T-cell (primary cell): ENCODE measurements at regions not wholly inside any gene's neighbourhood (a gene's known extent, or its start where the extent isn't known, plus 50 kb on each side); places are given as distances from the start of the nearest gene placed in this dataset.

Experiments
- ATAC-seq, 4 experiments: fragments of 200-7000 bp in 3 of 4; fragments of 150-1000 bp in 1 of 4; cut with Tn5 transposase; replicated peaks in 1 of 4; 1 replicate in 3 of 4; 2 replicates in 1 of 4; pipeline ENCODE4 v1.10.0; 2021; ENCODE audit warnings: moderate library complexity in 3 of 4, mild to moderate bottlenecking in 2 of 4, moderate number of reproducible peaks in 1 of 4
- CTCF ChIA-PET, 2 donors: fragments of 300-600 bp; sonication (Branson Sonifier 250); formaldehyde crosslinking; loops; one replicate each; lab custom pipeline; 2022; ENCODE audit warnings: antibody characterized with exemption in 2 of 2; lab: Charles Lee
- POLR2A ChIA-PET, 2 donors: fragments of 300-600 bp; sonication (Branson Sonifier 250); formaldehyde crosslinking; loops; one replicate each; lab custom pipeline; 2022; ENCODE audit warnings: antibody characterized with exemption in 2 of 2; lab: Charles Lee
- DNase-seq, 35 experiments: peaks; one replicate each; pipeline versions ENCODE4 v3.0.0 to v3.0.0-alpha.2; 2013 to 2023
- H3K27ac ChIP-seq: one replicate; pipeline ENCODE4 v1.5.1; 2013; ENCODE audit warnings: low read length
- H3K27me3 ChIP-seq, 2 experiments: replicated peaks in 1 of 2; 1 replicate in 1 of 2; 2 replicates in 1 of 2; pipeline versions ENCODE4 v1.6.1 to v1.7.0; 2013; ENCODE audit warnings: low read length in 1 of 2, mixed read lengths in 1 of 2; ENCODE audit not compliant: control insufficient read depth in 2 of 2, insufficient read depth in 2 of 2; ENCODE audit errors: extremely low read depth in 1 of 2
- H3K36me3 ChIP-seq, 2 donors: 1 replicate in 1 of 2; 2 replicates in 1 of 2; pipeline versions ENCODE4 v1.6.1 to v1.7.0; 2013; ENCODE audit warnings: low read length in 1 of 2; ENCODE audit not compliant: control insufficient read depth in 2 of 2, insufficient read depth in 1 of 2; ENCODE audit errors: extremely low read depth in 1 of 2
- H3K4me1 ChIP-seq, 2 experiments: 1 replicate in 1 of 2; 2 replicates in 1 of 2; pipeline versions ENCODE4 v1.6.1 to v1.7.0; 2013; ENCODE audit warnings: low read length in 2 of 2, mixed read lengths in 1 of 2; ENCODE audit not compliant: insufficient read depth in 2 of 2, control insufficient read depth in 1 of 2; ENCODE audit errors: extremely low read depth in 1 of 2
- H3K4me3 ChIP-seq, 2 donors: 1 replicate in 1 of 2; 2 replicates in 1 of 2; pipeline versions ENCODE4 v1.5.1 to v1.7.0; 2013; ENCODE audit warnings: mild to moderate bottlenecking in 2 of 2, low read length in 1 of 2, moderate library complexity in 1 of 2; ENCODE audit not compliant: control insufficient read depth in 1 of 2; ENCODE audit errors: extremely low read depth in 1 of 2
- H3K9me3 ChIP-seq: 2 replicates; pipeline ENCODE4 v1.7.0; 2013
- H3K27ac Mint-ChIP-seq, 2 donors: one replicate each; pipeline ENCODE4 v1.8.0; 2020 to 2021; ENCODE audit warnings: mild to moderate bottlenecking in 2 of 2, mixed read lengths in 2 of 2
- H3K27me3 Mint-ChIP-seq, 2 donors: one replicate each; pipeline ENCODE4 v1.8.0; 2021 to 2022; ENCODE audit warnings: mixed read lengths in 2 of 2
- H3K36me3 Mint-ChIP-seq: one replicate; pipeline ENCODE4 v1.8.0; 2021; ENCODE audit warnings: mixed read lengths
- H3K4me1 Mint-ChIP-seq, 3 donors: one replicate each; pipeline ENCODE4 v1.8.0; 2020 to 2022; ENCODE audit warnings: mixed read lengths in 3 of 3, mild to moderate bottlenecking in 1 of 3
- H3K4me3 Mint-ChIP-seq, 3 donors: one replicate each; pipeline ENCODE4 v1.8.0; 2020 to 2022; ENCODE audit warnings: mild to moderate bottlenecking in 3 of 3, mixed read lengths in 3 of 3, moderate library complexity in 3 of 3
- H3K9me3 Mint-ChIP-seq, 3 donors: one replicate each; pipeline ENCODE4 v1.8.0; 2020 to 2022; ENCODE audit warnings: mixed read lengths in 3 of 3
- WGBS: methylation state at CpG from one replicate; pipeline ENCODE4 v1.1.5; 2013; ENCODE audit warnings: missing lambda C conversion rate; ENCODE audit not compliant: insufficient coverage; 5-methylcytosine and 5-hydroxymethylcytosine counted together

GRCh38 chr4:122045533-122045932, 93.7 kb upstream of the TRPC3 start:
- no peak for ATAC-seq
- no peaks in the 10 kb centered on the region for H3K4me1 ChIP-seq
- H3K27ac ChIP-seq: no peak overlapping the region
- DNase-seq: no peak
- Mint-ChIP-seq H3K36me3 (no peaks in the 10 kb centered on the region), H3K27me3 (peaks cover 3 to 13% of the 10 kb centered on the region in 2 donors), H3K4me3 (no peak overlapping the region), H3K27ac (no peak overlapping the region), H3K9me3 (peaks cover 0 to 4% (median 0%) of the 10 kb centered on the region in 3 donors), H3K4me1 (peaks cover 0 to 3% (median 2%) of the 10 kb centered on the region in 3 donors)
- POLR2A ChIA-PET: no interaction called here
- CTCF ChIA-PET: no interaction called here
- H3K36me3 ChIP-seq: no peaks in the 10 kb centered on the region
- no peaks in the 10 kb centered on the region for H3K27me3 ChIP-seq
- no peak overlapping the region for H3K4me3 ChIP-seq
- H3K9me3 ChIP-seq: no peaks in the 10 kb centered on the region

DNA sequence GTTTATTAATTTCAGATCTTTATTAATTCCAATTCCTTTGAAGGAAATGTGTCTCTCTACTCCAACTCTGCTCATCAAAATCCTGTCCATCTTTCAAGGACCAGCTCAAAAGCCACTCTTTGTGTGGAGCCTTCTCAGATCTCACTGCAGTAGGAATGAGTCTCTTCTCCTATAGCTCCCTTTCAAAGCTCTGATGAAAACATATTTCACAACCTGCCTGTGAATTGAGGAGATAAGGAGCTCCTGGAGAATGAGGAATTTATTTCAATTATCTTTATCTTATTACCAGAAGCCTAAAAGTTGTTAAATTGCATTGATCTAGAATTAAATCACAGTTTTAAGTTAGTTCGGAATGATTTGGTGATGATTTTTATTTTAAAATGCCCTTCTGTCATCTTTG, 92.6 kb upstream of the TRPC3 start:
- WGBS: no CpG with 5 or more reads among the region's 1 CpG
- Histone ChIP-seq H3K4me1 (no peaks in the 10 kb centered on the region), H3K4me3 (no peak overlapping the region), H3K27ac (no peak overlapping the region), H3K9me3 (no peaks in the 10 kb centered on the region), H3K27me3 (no peaks in the 10 kb centered on the region), H3K36me3 (no peaks in the 10 kb centered on the region)
- no peak overlapping the region for H3K4me3 Mint-ChIP-seq
- DNase-seq: no peak
- H3K27me3 Mint-ChIP-seq: peaks cover 3 to 16% of the 10 kb centered on the region in 2 donors
- no peak overlapping the region for H3K27ac Mint-ChIP-seq
- H3K9me3 Mint-ChIP-seq: peaks cover 0 to 4% (median 0%) of the 10 kb centered on the region in 3 donors
- CTCF ChIA-PET: no interaction called here
- POLR2A ChIA-PET: no interaction called here
- H3K4me1 Mint-ChIP-seq: peaks cover 0 to 3% (median 2%) of the 10 kb centered on the region in 3 donors
- H3K36me3 Mint-ChIP-seq: no peaks in the 10 kb centered on the region
- no peak for ATAC-seq

DNA sequence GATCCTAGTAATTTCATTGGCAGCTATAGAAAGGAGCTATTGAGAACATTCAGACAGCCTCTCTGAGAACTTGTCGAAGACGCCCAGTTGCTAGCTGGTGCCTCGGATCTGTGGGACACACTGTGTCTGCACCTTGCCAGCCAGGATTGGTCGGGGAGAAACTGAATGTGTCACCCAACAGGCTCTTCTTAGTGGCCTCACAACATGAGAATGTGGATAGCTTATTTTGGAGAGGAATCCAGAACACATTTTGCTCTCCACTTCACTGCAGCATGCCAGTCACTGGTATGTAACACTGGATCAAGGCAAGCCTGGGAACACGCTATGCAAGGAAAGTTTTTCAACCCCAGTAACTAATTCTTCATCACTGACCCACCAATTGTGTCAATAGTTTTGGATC, 89.5 kb upstream of the TRPC3 start:
- H3K27me3 ChIP-seq: no peaks in the 10 kb centered on the region
- no peak overlapping the region for H3K27ac ChIP-seq
- no peak overlapping the region for H3K4me3 Mint-ChIP-seq
- ChIA-PET POLR2A (no interaction called here), CTCF (no interaction called here)
- H3K9me3 ChIP-seq: no peaks in the 10 kb centered on the region
- WGBS: 92% methylated on average over 2 of the region's 5 CpGs
- no peak overlapping the region for H3K27ac Mint-ChIP-seq
- H3K36me3 Mint-ChIP-seq: no peaks in the 10 kb centered on the region
- peaks cover 3 to 16% of the 10 kb centered on the region in 2 donors for H3K27me3 Mint-ChIP-seq
- H3K4me1 Mint-ChIP-seq: no peaks in the 10 kb centered on the region
- H3K4me3 ChIP-seq: no peak overlapping the region
- no peak for DNase-seq
- no peaks in the 10 kb centered on the region for H3K4me1 ChIP-seq
- H3K9me3 Mint-ChIP-seq: peaks cover 0 to 4% (median 0%) of the 10 kb centered on the region in 3 donors
- H3K36me3 ChIP-seq: no peaks in the 10 kb centered on the region
- ATAC-seq: no peak

GRCh38 chr4:122038896-122039295, 87.0 kb upstream of the TRPC3 start:
- no peak overlapping the region for H3K27ac ChIP-seq
- POLR2A ChIA-PET: no interaction called here
- H3K27me3 Mint-ChIP-seq: peaks cover 3 to 20% of the 10 kb centered on the region in 2 donors
- no peaks in the 10 kb centered on the region for H3K9me3 ChIP-seq
- no peaks in the 10 kb centered on the region for H3K9me3 Mint-ChIP-seq
- no peaks in the 10 kb centered on the region for H3K4me1 Mint-ChIP-seq
- ATAC-seq (no peak), DNase-seq (no peak)
- CTCF ChIA-PET: interaction anchor here in 1 of 2 donors (0.6 kb wide), 1 partner anchor 1062 kb away, joined by 3 read pairs; no protein-coding TSS in a partner anchor
- whole genome bisulfite sequencing: no CpG with 5 or more reads among the region's 2 CpGs
- no peak overlapping the region for H3K4me3 Mint-ChIP-seq
- no peaks in the 10 kb centered on the region for H3K4me1 ChIP-seq
- no peak overlapping the region for H3K4me3 ChIP-seq
- no peak overlapping the region for H3K27ac Mint-ChIP-seq
- H3K36me3 ChIP-seq: no peaks in the 10 kb centered on the region
- H3K27me3 ChIP-seq: no peaks in the 10 kb centered on the region
- no peaks in the 10 kb centered on the region for H3K36me3 Mint-ChIP-seq

GRCh38 chr4:122034619-122035018, 82.8 kb upstream of the TRPC3 start:
- ATAC-seq: no peak
- H3K27ac Mint-ChIP-seq: no peak overlapping the region
- H3K27me3 Mint-ChIP-seq: peaks cover 9 to 11% of the 10 kb centered on the region in 2 donors
- ChIA-PET POLR2A (interaction anchor here in 1 of 2 donors (0.6 kb wide), 1 partner anchor 544 kb away, joined by 3 read pairs; no protein-coding TSS in a partner anchor), CTCF (no interaction called here)
- Histone ChIP-seq H3K27me3 (no peaks in the 10 kb centered on the region), H3K36me3 (no peaks in the 10 kb centered on the region), H3K27ac (no peak overlapping the region), H3K9me3 (no peaks in the 10 kb centered on the region), H3K4me1 (no peaks in the 10 kb centered on the region), H3K4me3 (no peak overlapping the region)
- peaks cover 8 to 19% (median 12%) of the 10 kb centered on the region in 3 donors for H3K9me3 Mint-ChIP-seq
- no peak for DNase-seq
- no peak overlapping the region for H3K4me3 Mint-ChIP-seq
- H3K4me1 Mint-ChIP-seq: no peaks in the 10 kb centered on the region
- 54% methylated on average over 1 of the region's 1 CpG for WGBS
- peaks cover 9% of the 10 kb centered on the region for H3K36me3 Mint-ChIP-seq

- ChIA-PET POLR2A (no interaction called here), CTCF (no interaction called here)
- H3K27ac Mint-ChIP-seq: no peak overlapping the region
- ATAC-seq: no peak
- H3K4me1 Mint-ChIP-seq: no peaks in the 10 kb centered on the region
- Histone ChIP-seq H3K27me3 (peaks cover 0 to 2% of the 10 kb centered on the region in 2 experiments), H3K27ac (no peak overlapping the region), H3K9me3 (no peaks in the 10 kb centered on the region), H3K36me3 (no peaks in the 10 kb centered on the region), H3K4me3 (no peak overlapping the region), H3K4me1 (no peaks in the 10 kb centered on the region)
- H3K27me3 Mint-ChIP-seq: peaks cover 0 to 2% of the 10 kb centered on the region in 2 donors
- WGBS: no CpG with 5 or more reads among the region's 2 CpGs
- peaks cover 5 to 19% (median 14%) of the 10 kb centered on the region in 3 donors for H3K9me3 Mint-ChIP-seq
- no peak for DNase-seq
- H3K4me3 Mint-ChIP-seq: no peak overlapping the region
- peaks cover 9% of the 10 kb centered on the region for H3K36me3 Mint-ChIP-seq
Measured at GRCh38 chr4:122027203-122027602, 75.3 kb upstream of the TRPC3 start.

GRCh38 chr4:122017296-122017695, 65.4 kb upstream of the TRPC3 start:
- Mint-ChIP-seq H3K9me3 (no peaks in the 10 kb centered on the region), H3K4me3 (no peak overlapping the region), H3K36me3 (no peaks in the 10 kb centered on the region), H3K27me3 (peaks cover 15 to 30% of the 10 kb centered on the region in 2 donors), H3K27ac (no peak overlapping the region), H3K4me1 (no peaks in the 10 kb centered on the region)
- ATAC-seq: no peak
- H3K4me1 ChIP-seq: no peaks in the 10 kb centered on the region
- H3K27ac ChIP-seq: no peak overlapping the region
- H3K27me3 ChIP-seq: peaks cover 0 to 2% of the 10 kb centered on the region in 2 experiments
- DNase-seq: no peak
- POLR2A ChIA-PET: no interaction called here
- H3K36me3 ChIP-seq: no peaks in the 10 kb centered on the region
- no peaks in the 10 kb centered on the region for H3K9me3 ChIP-seq
- CTCF ChIA-PET: no interaction called here
- no peak overlapping the region for H3K4me3 ChIP-seq
- no CpG with 5 or more reads among the region's 2 CpGs for WGBS
